ENCODE measurements at regions not wholly inside any gene's neighbourhood (a gene's known extent, or its start where the extent isn't known, plus 50 kb on each side); places are given as distances from the start of the nearest gene placed in this dataset.
"Not testable (repeated sequence)": the region's sequence is repeated elsewhere in the genome, so short reads cannot be mapped to it uniquely, and the experiment has no call there.

GRCh38 chr2:113328572-113328971 is 49.9 kb upstream of the PAX8 start:
- not testable (repeated sequence) for H3K9ac ChIP-seq (ENCODE audit: low read length); H3K18ac ChIP-seq (ENCODE audit: low read length); H3K4me2 ChIP-seq (ENCODE audit: low read length); H3K79me1 ChIP-seq (ENCODE audit: low read length); H3K4me1 ChIP-seq (ENCODE audit: control insufficient read depth, low read depth, low read length); H2BK120ac ChIP-seq (ENCODE audit: low read depth, low read length); H3K23ac ChIP-seq (ENCODE audit: low read length); H3K79me2 ChIP-seq (ENCODE audit: control insufficient read depth, insufficient read depth, low read length); H3K4me3 ChIP-seq (ENCODE audit: low read length); H3K27me3 ChIP-seq (ENCODE audit: insufficient read depth, low read length, poor library complexity); H3K27ac ChIP-seq (ENCODE audit: low read depth, low read length); H3K56ac ChIP-seq (ENCODE audit: low read length); H2BK15ac ChIP-seq (replicated peaks; ENCODE audit: low read depth); H3K4ac ChIP-seq (ENCODE audit: low read depth, low read length); H2BK5ac ChIP-seq (ENCODE audit: low read length); H2AK5ac ChIP-seq (ENCODE audit: low read length); DNase-seq; H4K5ac ChIP-seq (ENCODE audit: low read length); H3K36me3 ChIP-seq (ENCODE audit: control insufficient read depth, insufficient read depth, low read length); H4K8ac ChIP-seq (ENCODE audit: low read depth, low read length)
- WGBS (ENCODE audit: extremely low coverage, insufficient coverage, low lambda C conversion rate), result no CpG with 5 or more reads among the region's 1 CpG
